Esophagus (tissue), 2 donors: ENCODE measurements at regions not wholly inside any gene's neighbourhood (a gene's known extent, or its start where the extent isn't known, plus 50 kb on each side); places are given as distances from the start of the nearest gene placed in this dataset.

Source experiments
- H3K27ac ChIP-seq, 2 donors: one replicate each; pipeline ENCODE4 v1.5.1; 2013; ENCODE audit warnings: low read depth in 2 of 2, mild to moderate bottlenecking in 2 of 2, inconsistent platforms in 1 of 2, low read length in 1 of 2, moderate library complexity in 1 of 2
- H3K27me3 ChIP-seq, 2 donors: one replicate each; pipeline ENCODE4 v1.6.1; 2013; ENCODE audit warnings: low read length in 2 of 2, control low read depth in 1 of 2, mild to moderate bottlenecking in 1 of 2; ENCODE audit not compliant: insufficient read depth in 2 of 2, control insufficient read depth in 1 of 2
- H3K36me3 ChIP-seq, 2 donors: one replicate each; pipeline ENCODE4 v1.6.1; 2013; ENCODE audit warnings: low read length in 1 of 2; ENCODE audit not compliant: control insufficient read depth in 2 of 2, insufficient read depth in 2 of 2
- H3K4me1 ChIP-seq, 2 donors: one replicate each; pipeline ENCODE4 v1.6.1; 2013; ENCODE audit warnings: low read length in 1 of 2; ENCODE audit not compliant: control insufficient read depth in 2 of 2, insufficient read depth in 2 of 2
- H3K4me3 ChIP-seq, 2 donors: one replicate each; pipeline ENCODE4 v1.5.1; 2013; ENCODE audit warnings: low read length in 2 of 2, mild to moderate bottlenecking in 2 of 2, low read depth in 1 of 2, moderate library complexity in 1 of 2
- H3K9me3 ChIP-seq, 2 donors: one replicate each; pipeline ENCODE4 v1.6.1; 2013; ENCODE audit warnings: mild to moderate bottlenecking in 2 of 2, low read depth in 1 of 2, low read length in 1 of 2, moderate library complexity in 1 of 2; ENCODE audit not compliant: control insufficient read depth in 2 of 2, insufficient read depth in 1 of 2
- WGBS, 2 donors: extraction: QIAGEN DNeasy Blood & Tissue Kit; methylation state at CpG; one replicate each; pipeline ENCODE4 v1.1.7; 2013; 5-methylcytosine and 5-hydroxymethylcytosine counted together
- donor health status: healthy with polysubstance abuse.
- donor health status: Bipolar disorder and iron deficiency.

GRCh38 chr9:111178331-111179055 is 140.2 kb upstream of the LPAR1 start:
- Histone ChIP-seq H3K27me3 (no peaks in the 10 kb centered on the region), H3K27ac (no peak overlapping the region), H3K9me3 (no peaks in the 10 kb centered on the region), H3K4me3 (no peak overlapping the region), H3K4me1 (no peaks in the 10 kb centered on the region), H3K36me3 (no peaks in the 10 kb centered on the region)
- WGBS, 2 donors, result 56 to 57% methylated on average over 9 of the region's 9 CpGs

GRCh38 chr9:111176511-111176910 is 138.2 kb upstream of the LPAR1 start:
- Histone ChIP-seq H3K36me3 (no peaks in the 10 kb centered on the region), H3K27me3 (no peaks in the 10 kb centered on the region), H3K9me3 (no peaks in the 10 kb centered on the region), H3K4me1 (no peaks in the 10 kb centered on the region), H3K27ac (no peak overlapping the region), H3K4me3 (no peak overlapping the region)
- 80 to 81% methylated on average over 6 of the region's 6 CpGs for WGBS, 2 donors

- Histone ChIP-seq H3K27me3 (no peaks in the 10 kb centered on the region), H3K27ac (no peak overlapping the region), H3K9me3 (no peaks in the 10 kb centered on the region), H3K36me3 (no peaks in the 10 kb centered on the region), H3K4me3 (no peak overlapping the region), H3K4me1 (no peaks in the 10 kb centered on the region)
These were observed 137.1 kb upstream of the LPAR1 start for GRCh38 chr9:111175350-111175749.

- no peaks in the 10 kb centered on the region for H3K4me1 ChIP-seq
These were observed 129.1 kb upstream of the LPAR1 start for GRCh38 chr9:111167341-111167740.

GRCh38 chr9:111163716-111164389 is 125.6 kb upstream of the LPAR1 start:
- Histone ChIP-seq H3K36me3 (no peaks in the 10 kb centered on the region), H3K4me1 (no peaks in the 10 kb centered on the region), H3K9me3 (peaks cover 0 to 7% of the 10 kb centered on the region in 2 donors), H3K27me3 (no peaks in the 10 kb centered on the region), H3K27ac (peak overlapping the region in 1 of 2 donors; percentile 31), H3K4me3 (no peak overlapping the region)
- WGBS, 2 donors, result 56 to 57% methylated on average over 5 of the region's 5 CpGs

More at GRCh38 chr9:111167341-111167740, 129.1 kb upstream of the LPAR1 start:
- 94 to 99% methylated on average over 2 of the region's 2 CpGs for WGBS, 2 donors
- peaks cover 0 to 7% of the 10 kb centered on the region in 2 donors for H3K9me3 ChIP-seq
- no peak overlapping the region for H3K4me3 ChIP-seq
- H3K36me3 ChIP-seq, result no peaks in the 10 kb centered on the region
- no peaks in the 10 kb centered on the region for H3K27me3 ChIP-seq
- no peak overlapping the region for H3K27ac ChIP-seq

- Histone ChIP-seq H3K27ac (no peak overlapping the region), H3K4me1 (no peaks in the 10 kb centered on the region), H3K36me3 (no peaks in the 10 kb centered on the region), H3K4me3 (no peak overlapping the region), H3K27me3 (no peaks in the 10 kb centered on the region), H3K9me3 (peaks cover 0 to 7% of the 10 kb centered on the region in 2 donors)
- 62 to 65% methylated on average over 3 of the region's 3 CpGs for whole genome bisulfite sequencing, 2 donors
These were observed 123.8 kb upstream of the LPAR1 start for GRCh38 chr9:111162026-111162425.

GRCh38 chr9:111161015-111161415 is 122.7 kb upstream of the LPAR1 start:
- peaks cover 0 to 2% of the 10 kb centered on the region in 2 donors for H3K9me3 ChIP-seq
- H3K36me3 ChIP-seq, result no peaks in the 10 kb centered on the region
- H3K4me1 ChIP-seq, result no peaks in the 10 kb centered on the region
- H3K4me3 ChIP-seq, result no peak overlapping the region
- no peak overlapping the region for H3K27ac ChIP-seq
- whole genome bisulfite sequencing, 2 donors, result 62 to 63% methylated on average over 3 of the region's 3 CpGs
- H3K27me3 ChIP-seq, result no peaks in the 10 kb centered on the region

GRCh38 chr9:111158999-111159398 is 120.7 kb upstream of the LPAR1 start:
- H3K36me3 ChIP-seq, result no peaks in the 10 kb centered on the region
- no peak overlapping the region for H3K4me3 ChIP-seq
- no peak overlapping the region for H3K27ac ChIP-seq
- no peaks in the 10 kb centered on the region for H3K9me3 ChIP-seq
- 74 to 88% methylated on average over 2 of the region's 2 CpGs for WGBS, 2 donors
- H3K4me1 ChIP-seq, result no peaks in the 10 kb centered on the region
- no peaks in the 10 kb centered on the region for H3K27me3 ChIP-seq

GRCh38 chr9:111158363-111158762 is 120.1 kb upstream of the LPAR1 start:
- WGBS, 2 donors, result 64 to 67% methylated on average over 1 of the region's 1 CpG
- Histone ChIP-seq H3K9me3 (no peaks in the 10 kb centered on the region), H3K4me3 (no peak overlapping the region), H3K27me3 (no peaks in the 10 kb centered on the region), H3K27ac (no peak overlapping the region), H3K36me3 (no peaks in the 10 kb centered on the region), H3K4me1 (no peaks in the 10 kb centered on the region)

GRCh38 chr9:111154081-111154562 is 115.9 kb upstream of the LPAR1 start:
- WGBS, 2 donors, result 74 to 83% methylated on average over 1 of the region's 1 CpG
- Histone ChIP-seq H3K27me3 (no peaks in the 10 kb centered on the region), H3K9me3 (no peaks in the 10 kb centered on the region), H3K4me1 (peaks cover 0 to 2% of the 10 kb centered on the region in 2 donors), H3K27ac (no peak overlapping the region), H3K4me3 (no peak overlapping the region), H3K36me3 (no peaks in the 10 kb centered on the region)
